ENCODE measurements at regions not wholly inside any gene's neighbourhood (a gene's known extent, or its start where the extent isn't known, plus 50 kb on each side); places are given as distances from the start of the nearest gene placed in this dataset.

DNA sequence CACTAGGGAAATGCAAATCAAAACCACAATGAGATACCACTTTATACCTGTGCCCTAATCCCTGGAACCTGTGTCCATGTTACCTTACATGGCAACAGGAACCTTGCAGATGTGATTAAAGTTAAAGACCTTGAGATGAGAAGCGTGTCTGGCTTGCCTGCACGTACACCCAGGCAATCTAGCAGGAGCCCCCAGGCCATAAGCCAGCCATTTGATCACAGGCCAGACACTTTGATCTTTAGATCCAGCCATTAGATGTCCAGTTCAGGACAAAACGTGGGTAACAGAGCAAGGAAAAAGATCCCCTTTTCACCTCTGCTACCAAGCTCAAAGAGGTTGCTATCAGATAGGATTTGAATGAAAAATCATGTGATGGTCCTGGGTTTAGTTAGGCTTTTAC lies 378.8 kb downstream of the BUD13 start:
- peaks cover 0 to 11% of the 10 kb centered on the region in 2 donors for H3K9me3 ChIP-seq
- H3K4me3 ChIP-seq: no peak overlapping the region
- no peak for ATAC-seq
- H3K4me1 ChIP-seq: no peaks in the 10 kb centered on the region
- no peak for DNase-seq
- TF ChIP-seq CTCF (IDR thresholded peaks at IDR 0.05): no peak
- H3K27ac ChIP-seq: no peak overlapping the region
- intact Hi-C loops (cut with DNase I): no loop called here
- no peaks in the 10 kb centered on the region for H3K27me3 ChIP-seq
- no peaks in the 10 kb centered on the region for H3K36me3 ChIP-seq

DNA sequence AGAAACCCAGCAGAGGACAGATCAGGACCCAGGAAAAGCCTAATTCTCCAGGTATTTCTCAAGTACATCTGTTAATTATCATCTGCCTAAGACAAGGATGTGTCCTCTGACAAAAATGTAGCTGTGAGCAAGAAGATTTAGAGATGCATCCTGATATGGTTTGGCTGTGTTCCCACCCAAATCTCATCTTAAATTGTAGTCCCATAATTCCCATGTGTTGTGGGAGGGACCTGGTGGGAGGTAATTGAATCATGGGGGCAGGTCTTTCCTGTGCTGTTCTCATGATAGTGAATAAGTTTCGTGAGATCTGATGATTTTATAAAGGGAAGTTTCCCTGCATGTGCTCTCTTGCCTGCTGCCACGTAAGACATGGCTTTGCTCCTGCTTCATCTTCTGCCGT lies 381.8 kb downstream of the BUD13 start:
- no peak overlapping the region for H3K4me3 ChIP-seq
- peaks cover 0 to 11% of the 10 kb centered on the region in 2 donors for H3K9me3 ChIP-seq
- H3K27me3 ChIP-seq: no peaks in the 10 kb centered on the region
- no peak overlapping the region for H3K27ac ChIP-seq
- H3K36me3 ChIP-seq: no peaks in the 10 kb centered on the region
- ATAC-seq (no peak), DNase-seq (no peak)
- H3K4me1 ChIP-seq: no peaks in the 10 kb centered on the region
- intact Hi-C loops (cut with DNase I): no loop called here
- no peak for TF ChIP-seq CTCF (IDR thresholded peaks at IDR 0.05)

DNA sequence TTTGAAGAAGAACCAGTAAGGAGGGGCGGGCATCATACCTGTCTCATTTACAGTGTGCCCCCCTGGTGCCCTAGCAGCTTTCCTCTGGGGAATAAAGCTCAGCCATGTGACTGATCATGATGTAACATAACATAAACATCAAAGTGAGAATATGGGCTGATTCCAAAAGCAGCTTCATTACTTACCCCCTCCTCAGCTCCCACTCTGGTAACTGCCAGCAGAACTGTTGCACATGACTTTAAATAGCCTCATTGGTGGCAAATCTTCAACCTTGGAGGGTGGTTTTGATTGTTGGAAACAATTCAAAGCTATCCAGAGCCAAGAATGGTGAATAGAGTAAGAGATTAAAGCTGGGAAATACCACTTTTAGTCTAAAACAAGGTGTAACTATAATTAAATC lies 384.6 kb downstream of the BUD13 start:
- no peak for TF ChIP-seq CTCF (IDR thresholded peaks at IDR 0.05)
- Histone ChIP-seq H3K9me3 (peaks cover 0 to 1% of the 10 kb centered on the region in 2 donors), H3K27ac (no peak overlapping the region), H3K27me3 (no peaks in the 10 kb centered on the region), H3K4me1 (no peaks in the 10 kb centered on the region), H3K36me3 (no peaks in the 10 kb centered on the region), H3K4me3 (no peak overlapping the region)
- DNase-seq (no peak), ATAC-seq (no peak)
- intact Hi-C loops (cut with DNase I): no loop called here

DNA sequence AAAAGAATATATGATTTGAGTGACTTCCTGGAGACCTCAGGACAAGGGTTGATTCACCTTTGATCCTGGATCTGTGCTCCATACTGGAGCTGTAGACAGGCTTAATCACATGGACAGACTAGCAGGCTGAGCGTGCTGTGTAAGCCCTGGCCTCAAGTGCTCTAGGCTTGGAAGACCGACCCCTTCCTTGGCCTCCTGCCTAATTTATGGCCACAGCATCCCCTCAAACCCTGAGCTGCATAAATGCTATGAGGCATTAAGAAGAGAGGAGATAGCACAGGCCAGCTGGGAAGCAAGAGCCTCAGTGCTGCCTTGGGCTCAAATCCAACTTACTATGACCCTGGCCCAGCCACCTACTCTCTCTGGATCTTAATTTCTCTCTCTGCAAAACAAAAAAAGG lies 385.1 kb downstream of the BUD13 start:
- no peak for ATAC-seq
- no peaks in the 10 kb centered on the region for H3K27me3 ChIP-seq
- no peaks in the 10 kb centered on the region for H3K4me1 ChIP-seq
- DNase-seq: no peak
- no peaks in the 10 kb centered on the region for H3K36me3 ChIP-seq
- H3K9me3 ChIP-seq: no peaks in the 10 kb centered on the region
- H3K27ac ChIP-seq: no peak overlapping the region
- no peak for TF ChIP-seq CTCF (IDR thresholded peaks at IDR 0.05)
- H3K4me3 ChIP-seq: no peak overlapping the region
- intact Hi-C loops (cut with DNase I): no loop called here

DNA sequence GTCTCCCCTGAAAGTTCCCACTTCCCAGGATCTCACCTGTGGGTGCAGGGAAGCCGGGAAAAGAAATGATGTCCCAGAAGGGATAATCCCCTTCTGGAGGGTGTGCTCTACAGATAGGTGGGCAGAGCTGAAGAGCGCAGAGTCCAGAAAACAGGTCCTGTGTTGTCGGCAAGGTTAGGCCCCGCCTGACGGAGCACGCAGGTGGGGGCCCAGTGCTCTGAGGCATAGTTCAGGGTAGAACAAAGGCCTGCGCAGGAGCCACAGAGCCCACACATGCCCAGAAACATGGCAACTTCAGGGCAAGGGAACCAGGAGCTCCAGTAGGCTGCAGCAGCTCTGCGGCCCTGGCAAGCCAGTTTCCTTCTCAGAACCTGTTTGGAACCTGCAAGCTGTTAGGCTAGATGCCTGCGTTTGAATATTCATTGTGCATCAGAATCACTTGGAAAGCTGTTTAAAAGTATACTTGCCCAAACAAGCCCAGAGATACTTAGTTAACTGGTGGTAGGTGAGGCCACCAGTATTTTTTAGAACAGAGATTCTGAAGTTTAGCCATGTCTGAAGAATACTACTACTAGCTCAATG lies 386.6 kb downstream of the BUD13 start:
- H3K27me3 ChIP-seq: no peaks in the 10 kb centered on the region
- no peaks in the 10 kb centered on the region for H3K9me3 ChIP-seq
- no peak overlapping the region for H3K4me3 ChIP-seq
- H3K27ac ChIP-seq: no peak overlapping the region
- DNase-seq (no peak), ATAC-seq (no peak)
- intact Hi-C loops (cut with DNase I): no loop called here
- no peaks in the 10 kb centered on the region for H3K4me1 ChIP-seq
- no peak for TF ChIP-seq CTCF (IDR thresholded peaks at IDR 0.05)
- no peaks in the 10 kb centered on the region for H3K36me3 ChIP-seq
